NCI-H2107 (cell line): ENCODE measurements at regions not wholly inside any gene's neighbourhood (a gene's known extent, or its start where the extent isn't known, plus 50 kb on each side); places are given as distances from the start of the nearest gene placed in this dataset.
"Not testable (repeated sequence)": the region's sequence is repeated elsewhere in the genome, so short reads cannot be mapped to it uniquely, and the experiment has no call there.

Experiments
- DNase-seq: peaks from one replicate; lab custom pipeline; 2025; lab: John Stamatoyannopoulos, UW

GRCh38 chr3:180743813-180744590 lies 64.7 kb upstream of the CCDC39 start:
- DNase-seq = peak; percentile 96

GRCh38 chr3:180747805-180748361 lies 68.6 kb upstream of the CCDC39 start:
- peak; percentile 97 for DNase-seq

GRCh38 chr3:180749322-180749721 lies 70.0 kb upstream of the CCDC39 start:
- no peak for DNase-seq

- DNase-seq = no peak
Observed at GRCh38 chr3:180749796-180750195, 70.5 kb upstream of the CCDC39 start.

- DNase-seq = no peak
Observed at GRCh38 chr3:180755556-180755955, 76.3 kb upstream of the CCDC39 start.

GRCh38 chr3:180762866-180763265 lies 83.6 kb upstream of the CCDC39 start:
- no peak for DNase-seq

GRCh38 chr3:180764481-180764880 lies 85.2 kb upstream of the CCDC39 start:
- no peak for DNase-seq

- no peak for DNase-seq
Observed at GRCh38 chr3:180770639-180771038, 91.3 kb upstream of the CCDC39 start.

- DNase-seq = no peak
Observed at GRCh38 chr3:180776433-180776832, 97.1 kb upstream of the CCDC39 start.

GRCh38 chr3:180782195-180782984 lies 103.1 kb upstream of the CCDC39 start:
- no peak for DNase-seq

- not testable (repeated sequence) for DNase-seq
Observed at GRCh38 chr3:180786227-180786626, 106.9 kb upstream of the CCDC39 start.

GRCh38 chr3:180789774-180790173 lies 110.5 kb upstream of the CCDC39 start:
- no peak for DNase-seq

GRCh38 chr3:180798197-180798596 lies 114.3 kb upstream of the FXR1 start:
- DNase-seq = no peak

GRCh38 chr3:180802837-180803236 lies 109.6 kb upstream of the FXR1 start:
- peak; percentile 44 for DNase-seq

- peak; percentile 78 for DNase-seq
Observed at GRCh38 chr3:180804916-180805315, 107.6 kb upstream of the FXR1 start.

- no peak for DNase-seq
Observed at GRCh38 chr3:180808823-180809575, 103.5 kb upstream of the FXR1 start.

GRCh38 chr3:180820400-180820799 lies 92.1 kb upstream of the FXR1 start:
- no peak for DNase-seq

GRCh38 chr3:180825964-180826363 lies 86.5 kb upstream of the FXR1 start:
- no peak for DNase-seq

- no peak for DNase-seq
Observed at GRCh38 chr3:180827171-180827570, 85.3 kb upstream of the FXR1 start.

GRCh38 chr3:180828001-180828720 lies 84.3 kb upstream of the FXR1 start:
- DNase-seq = no peak

GRCh38 chr3:180828723-180829408 lies 83.6 kb upstream of the FXR1 start:
- no peak for DNase-seq
